Heart left ventricle (tissue), 16 donors: ENCODE measurements at regions not wholly inside any gene's neighbourhood (a gene's known extent, or its start where the extent isn't known, plus 50 kb on each side); places are given as distances from the start of the nearest gene placed in this dataset.

Experiments
- ATAC-seq, 4 donors: fragments of 200-7000 bp; cut with Tn5 transposase; one replicate each; pipeline ENCODE4 v1.9.1; 2020 to 2022; ENCODE audit warnings: moderate library complexity in 4 of 4, mild to moderate bottlenecking in 3 of 4, moderate number of reproducible peaks in 1 of 4
- DNase-seq, 5 donors: peaks; one replicate each; pipeline ENCODE4 v3.0.0-alpha.2; 2020
- H3K27ac ChIP-seq, 12 donors: fragments of 200-600 bp; sonication (generic) in 4 of 12; one replicate each; pipeline versions ENCODE4 v1.5.0 to v1.8.0; 2016 to 2022; ENCODE audit warnings: mild to moderate bottlenecking in 2 of 12
- H3K27me3 ChIP-seq, 9 donors: fragments of 200-600 bp; sonication (generic) in 2 of 9; one replicate each; pipeline versions ENCODE4 v1.5.1 to v1.8.0; 2016 to 2022; ENCODE audit warnings: mild to moderate bottlenecking in 3 of 9
- H3K36me3 ChIP-seq, 9 donors: fragments of 200-600 bp; sonication (generic) in 2 of 9; one replicate each; pipeline versions ENCODE4 v1.5.0 to v1.8.0; 2018 to 2022; ENCODE audit warnings: mild to moderate bottlenecking in 2 of 9
- H3K4me1 ChIP-seq, 12 donors: fragments of 200-600 bp; sonication (generic) in 4 of 12; one replicate each; pipeline versions ENCODE4 v1.5.0 to v1.8.0; 2016 to 2022; ENCODE audit warnings: mild to moderate bottlenecking in 3 of 12
- H3K4me3 ChIP-seq, 12 donors: fragments of 200-600 bp; sonication (generic) in 4 of 12; one replicate each; pipeline versions ENCODE4 v1.5.0 to v1.8.0; 2017 to 2022; ENCODE audit warnings: mild to moderate bottlenecking in 9 of 12, moderate library complexity in 4 of 12
- H3K9me3 ChIP-seq, 12 donors: fragments of 200-600 bp; sonication (generic) in 4 of 12; one replicate each; pipeline versions ENCODE4 v1.5.0 to v1.8.0; 2016 to 2022; ENCODE audit warnings: mild to moderate bottlenecking in 1 of 12
- CTCF ChIP-seq, 12 donors: fragments of 200-600 bp; sonication (generic) in 4 of 12; IDR thresholded peaks; one replicate each; pipeline versions ENCODE4 v1.5.0 to v1.8.0; 2018 to 2022; ENCODE audit warnings: antibody characterized with exemption in 12 of 12, mild to moderate bottlenecking in 5 of 12
- POLR2A ChIP-seq, 2 donors: fragments of 450-650 bp; IDR thresholded peaks; one replicate each; pipeline ENCODE4 v1.6.1; 2017; ENCODE audit warnings: antibody characterized with exemption in 2 of 2, mild to moderate bottlenecking in 2 of 2, moderate library complexity in 2 of 2
- WGBS, 4 donors: extraction: QIAGEN DNeasy Blood & Tissue Kit in 2 of 4; methylation state at CpG; one replicate each; pipeline versions ENCODE4 v1.1.5 to v1.1.7; 2013 to 2018; 5-methylcytosine and 5-hydroxymethylcytosine counted together
- intact Hi-C, 10 donors: fragments of 100-400 bp; cut with DNase I; formaldehyde crosslinking; loops; one replicate each; pipeline versions ENCODE4 v1.11.1 to v1.14.2; 2022
- donor health status: ischemic (EF 13 %, LVEDD 7.1; RV severe dilation, severe dysfunction).
- donor health status: healthy with polysubstance abuse.
- donor health status: DM: no; HTN: yes; CAD: no.
- donor health status: DM: no; HTN: no; CAD: no.
- donor health status: ischemic (EF 25% LVEDD 6.9; RV normal size, moderate dysfunction).
- donor health status: ischemic (EF 25% LVEDD 5.7; RV mildly dilated, moderate dysfunction).
- donor health status: healthy.
- donor health status: DM: yes; HTN: yes; CAD: no.
- donor health status: ischemic (EF 35%, LVEDD 5.7; RV mildly dilated, moderate dysfunction).
- donor health status: nonischemic (EF 11% LVEDD 7.7; RV severe dilation, severe dysfunction).
- donor health status: DM: yes; HTN: yes; CAD: no.
- donor health status: PGD.
- donor health status: ischemic (EF 29% LVEDD 5.4; RV normal size, mild dysfunction).
- donor health status: nonischemic (EF 23%, LVEDD 6.1; RV moderate dilation, normal function).

GRCh38 chr13:86864376-86864775 is 806.8 kb upstream of the SLITRK5 start:
- DNase-seq (no peak), ATAC-seq (no peak)
- intact Hi-C loops, result no loop called here
- H3K4me1 ChIP-seq, result no peaks in the 10 kb centered on the region
- TF ChIP-seq POLR2A (IDR thresholded peaks at IDR 0.05) (no peak), CTCF (IDR thresholded peaks at IDR 0.05) (no peak)
- WGBS, 4 donors, result 68 to 91% (median 85%) methylated on average over 3 of the region's 3 CpGs
- H3K27me3 ChIP-seq, result no peaks in the 10 kb centered on the region
- no peaks in the 10 kb centered on the region for H3K36me3 ChIP-seq
- H3K4me3 ChIP-seq, result no peak overlapping the region
- no peak overlapping the region for H3K27ac ChIP-seq
- no peaks in the 10 kb centered on the region for H3K9me3 ChIP-seq

GRCh38 chr13:86870444-86870843 is 800.7 kb upstream of the SLITRK5 start:
- Histone ChIP-seq H3K36me3 (no peaks in the 10 kb centered on the region), H3K4me1 (no peaks in the 10 kb centered on the region), H3K4me3 (no peak overlapping the region), H3K27ac (no peak overlapping the region), H3K27me3 (no peaks in the 10 kb centered on the region), H3K9me3 (no peaks in the 10 kb centered on the region)
- TF ChIP-seq POLR2A (IDR thresholded peaks at IDR 0.05) (no peak), CTCF (IDR thresholded peaks at IDR 0.05) (peak; percentile 23 to 72 (median 51))
- ATAC-seq (no peak), DNase-seq (no peak)
- 7 to 10% (median 9%) methylated on average over 2 of the region's 2 CpGs for WGBS, 4 donors
- intact Hi-C loops, result loop anchor here in 7 of 10 donors (2.0 to 10.0 kb wide), 4 partner anchors 402 to 406 kb away; no protein-coding TSS in a partner anchor

- Histone ChIP-seq H3K9me3 (no peaks in the 10 kb centered on the region), H3K4me3 (no peak overlapping the region), H3K27me3 (no peaks in the 10 kb centered on the region), H3K27ac (no peak overlapping the region), H3K36me3 (no peaks in the 10 kb centered on the region), H3K4me1 (no peaks in the 10 kb centered on the region)
- DNase-seq, result no peak
- 53 to 76% (median 61%) methylated on average over 1 of the region's 1 CpG for WGBS, 4 donors
- no peak for TF ChIP-seq CTCF (IDR thresholded peaks at IDR 0.05)
- no peak for TF ChIP-seq POLR2A (IDR thresholded peaks at IDR 0.05)
- ATAC-seq, result no peak
- intact Hi-C loops, result loop anchor here in 1 of 10 donors (10.0 kb wide), 1 partner anchor 397 kb away; no protein-coding TSS in a partner anchor
These were observed 793.7 kb upstream of the SLITRK5 start for GRCh38 chr13:86877441-86877840.

- ATAC-seq, result no peak
- Histone ChIP-seq H3K36me3 (no peaks in the 10 kb centered on the region), H3K4me3 (no peak overlapping the region), H3K27me3 (no peaks in the 10 kb centered on the region), H3K4me1 (no peaks in the 10 kb centered on the region), H3K27ac (no peak overlapping the region), H3K9me3 (no peaks in the 10 kb centered on the region)
- DNase-seq, result no peak
- TF ChIP-seq POLR2A (IDR thresholded peaks at IDR 0.05), result no peak
- TF ChIP-seq CTCF (IDR thresholded peaks at IDR 0.05), result no peak
- intact Hi-C loops, result loop anchor here in 1 of 10 donors (10.0 kb wide), 1 partner anchor 396 kb away; no protein-coding TSS in a partner anchor
- 80 to 89% (median 85%) methylated on average over 3 of the region's 3 CpGs for WGBS, 4 donors
These were observed 792.4 kb upstream of the SLITRK5 start for GRCh38 chr13:86878781-86879180.
